Transverse colon (tissue), 4 donors: ENCODE measurements at regions not wholly inside any gene's neighbourhood (a gene's known extent, or its start where the extent isn't known, plus 50 kb on each side); places are given as distances from the start of the nearest gene placed in this dataset.

Source experiments
- DNase-seq: peaks from one replicate; pipeline ENCODE4 v3.0.0-alpha.2; 2019
- H3K27ac ChIP-seq, 4 donors: fragments of 200-600 bp; sonication (generic); 2 replicates each; pipeline ENCODE4 v1.5.1; 2016 to 2018; ENCODE audit warnings: inconsistent platforms in 4 of 4
- H3K27me3 ChIP-seq: fragments of 200-600 bp; sonication (generic); 2 replicates; pipeline ENCODE4 v1.5.1; 2017; ENCODE audit warnings: inconsistent platforms
- H3K36me3 ChIP-seq, 4 donors: fragments of 200-600 bp; sonication (generic); 2 replicates each; pipeline ENCODE4 v1.5.1; 2017 to 2019; ENCODE audit warnings: inconsistent platforms in 4 of 4
- H3K4me1 ChIP-seq, 4 donors: fragments of 200-600 bp; sonication (generic); 2 replicates each; pipeline ENCODE4 v1.5.1; 2017 to 2020; ENCODE audit warnings: inconsistent platforms in 4 of 4
- H3K4me3 ChIP-seq, 4 donors: fragments of 200-600 bp; sonication (generic); 1 replicate in 1 of 4; 2 replicates in 3 of 4; pipeline versions ENCODE4 v1.5.1 to v1.6.1; 2017 to 2019; ENCODE audit warnings: inconsistent platforms in 4 of 4
- H3K9me3 ChIP-seq, 2 donors: fragments of 200-600 bp; sonication (generic); 2 replicates each; pipeline ENCODE4 v1.5.1; 2017 to 2019; ENCODE audit warnings: inconsistent platforms in 2 of 2
- EP300 ChIP-seq: sonication (generic); formaldehyde crosslinking; IDR thresholded peaks from one replicate; pipeline ENCODE4 v1.6.1; 2017; ENCODE audit warnings: antibody characterized with exemption, low read depth
- POLR2A ChIP-seq: fragments of 450-650 bp; IDR thresholded peaks from one replicate; pipeline ENCODE4 v1.6.1; 2016; ENCODE audit warnings: antibody characterized with exemption, mild to moderate bottlenecking, moderate library complexity
- POLR2AphosphoS5 ChIP-seq, 3 donors: sonication (generic); formaldehyde crosslinking; IDR thresholded peaks; one replicate each; pipeline ENCODE4 v1.6.1; 2016; ENCODE audit warnings: antibody characterized with exemption in 3 of 3
- WGBS, 2 donors: methylation state at CpG; one replicate each; pipeline ENCODE4 v1.1.5; 2018; ENCODE audit warnings: low coverage in 1 of 2; 5-methylcytosine and 5-hydroxymethylcytosine counted together
- in situ Hi-C, 4 donors: fragments of 200-750 bp; cut with MboI; loops; one replicate each; pipeline versions ENCODE4 v1.15.0 to v1.15.1; 2017; ENCODE audit warnings: low sequenced_read_pairs in 3 of 4, low pct_ligation_motif_present in 1 of 4, low pct_unique_long_range_greater_than_20kb in 1 of 4
- intact Hi-C: fragments of 100-400 bp; cut with DNase I; formaldehyde crosslinking; loops from one replicate; pipeline ENCODE4 v1.15.1; 2023; ENCODE audit warnings: low total_unique reads
- TF ChIP-seq, protein P1 (sequence below), 5 experiments: fragments of 200-600 bp in 3 of 5; fragments of 450-650 bp in 2 of 5; sonication (generic) in 3 of 5; IDR thresholded peaks; 1 replicate in 2 of 5; 2 replicates in 3 of 5; pipeline ENCODE4 v1.5.1; 2016 to 2017; ENCODE audit warnings: antibody characterized with exemption in 5 of 5, inconsistent platforms in 3 of 5, mild to moderate bottlenecking in 2 of 5, moderate library complexity in 1 of 5

DNA sequence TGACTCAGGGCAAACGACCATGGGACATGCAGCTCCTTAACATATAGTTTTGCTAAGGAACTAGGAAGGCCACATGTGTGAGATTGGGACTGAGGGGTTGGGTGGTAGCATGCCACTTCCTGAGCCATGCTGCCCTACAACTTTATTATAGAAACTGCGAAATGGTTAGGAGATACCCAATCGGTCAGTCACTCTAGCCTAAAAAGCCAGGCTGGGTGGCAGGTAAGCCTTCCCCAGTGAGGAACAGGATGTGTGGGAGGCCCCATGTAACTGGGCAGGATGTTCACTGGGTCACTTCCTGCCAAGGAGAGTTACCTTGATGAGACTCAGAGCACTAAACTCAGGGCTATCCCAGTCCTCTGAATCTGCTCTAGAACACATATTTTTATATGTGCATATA is 123.5 kb downstream of the MAP3K7 start:
- WGBS, 2 donors, result 81% methylated on average over 3 of the region's 3 CpGs; no CpG with 5 or more reads in 1 of the 2 donors
- intact Hi-C loops (no loop called here), in situ Hi-C loops (no loop called here)
- TF ChIP-seq EP300 (no peak), POLR2AphosphoS5 (IDR thresholded peaks at IDR 0.05) (no peak), POLR2A (no peak)
- TF ChIP-seq, protein P1, sequence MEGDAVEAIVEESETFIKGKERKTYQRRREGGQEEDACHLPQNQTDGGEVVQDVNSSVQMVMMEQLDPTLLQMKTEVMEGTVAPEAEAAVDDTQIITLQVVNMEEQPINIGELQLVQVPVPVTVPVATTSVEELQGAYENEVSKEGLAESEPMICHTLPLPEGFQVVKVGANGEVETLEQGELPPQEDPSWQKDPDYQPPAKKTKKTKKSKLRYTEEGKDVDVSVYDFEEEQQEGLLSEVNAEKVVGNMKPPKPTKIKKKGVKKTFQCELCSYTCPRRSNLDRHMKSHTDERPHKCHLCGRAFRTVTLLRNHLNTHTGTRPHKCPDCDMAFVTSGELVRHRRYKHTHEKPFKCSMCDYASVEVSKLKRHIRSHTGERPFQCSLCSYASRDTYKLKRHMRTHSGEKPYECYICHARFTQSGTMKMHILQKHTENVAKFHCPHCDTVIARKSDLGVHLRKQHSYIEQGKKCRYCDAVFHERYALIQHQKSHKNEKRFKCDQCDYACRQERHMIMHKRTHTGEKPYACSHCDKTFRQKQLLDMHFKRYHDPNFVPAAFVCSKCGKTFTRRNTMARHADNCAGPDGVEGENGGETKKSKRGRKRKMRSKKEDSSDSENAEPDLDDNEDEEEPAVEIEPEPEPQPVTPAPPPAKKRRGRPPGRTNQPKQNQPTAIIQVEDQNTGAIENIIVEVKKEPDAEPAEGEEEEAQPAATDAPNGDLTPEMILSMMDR (IDR thresholded peaks at IDR 0.05), result no peak
- H3K27ac ChIP-seq, result no peak overlapping the region
- no peak overlapping the region for H3K4me3 ChIP-seq
- H3K36me3 ChIP-seq, result no peaks in the 10 kb centered on the region
- H3K4me1 ChIP-seq, result no peaks in the 10 kb centered on the region
- H3K27me3 ChIP-seq, result no peaks in the 10 kb centered on the region
- no peak for DNase-seq
- no peaks in the 10 kb centered on the region for H3K9me3 ChIP-seq

DNA sequence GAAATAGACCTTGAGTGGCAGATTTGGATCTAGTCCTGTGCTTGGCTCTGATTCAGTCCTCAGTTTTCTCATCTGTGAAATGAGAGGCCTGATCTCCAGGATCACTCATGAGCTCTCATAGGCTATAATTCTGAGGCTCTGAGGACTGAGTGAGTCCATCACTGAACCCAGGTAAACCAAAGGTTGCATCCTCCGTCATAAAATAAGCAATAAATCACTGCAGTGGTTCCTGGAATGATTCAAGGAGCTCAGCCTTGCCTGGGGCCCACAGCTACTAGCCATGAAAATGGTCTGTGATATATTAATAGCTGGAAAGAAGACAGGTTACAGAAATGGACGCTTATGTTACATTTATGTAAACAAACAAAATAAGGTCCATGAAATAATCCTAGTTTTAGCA is 124.8 kb downstream of the MAP3K7 start:
- H3K9me3 ChIP-seq, result no peaks in the 10 kb centered on the region
- DNase-seq, result no peak
- TF ChIP-seq POLR2A, result no peak
- no peak for TF ChIP-seq POLR2AphosphoS5 (IDR thresholded peaks at IDR 0.05)
- TF ChIP-seq EP300, result no peak
- TF ChIP-seq, protein P1 (IDR thresholded peaks at IDR 0.05), result no peak
- intact Hi-C loops (no loop called here), in situ Hi-C loops (no loop called here)
- 51 to 57% methylated on average over 1 to 2 of the region's 2 CpGs for WGBS, 2 donors
- H3K27ac ChIP-seq, result no peak overlapping the region
- no peak overlapping the region for H3K4me3 ChIP-seq
- H3K36me3 ChIP-seq, result no peaks in the 10 kb centered on the region
- H3K4me1 ChIP-seq, result no peaks in the 10 kb centered on the region
- peaks cover under 1% of the 10 kb centered on the region for H3K27me3 ChIP-seq

DNA sequence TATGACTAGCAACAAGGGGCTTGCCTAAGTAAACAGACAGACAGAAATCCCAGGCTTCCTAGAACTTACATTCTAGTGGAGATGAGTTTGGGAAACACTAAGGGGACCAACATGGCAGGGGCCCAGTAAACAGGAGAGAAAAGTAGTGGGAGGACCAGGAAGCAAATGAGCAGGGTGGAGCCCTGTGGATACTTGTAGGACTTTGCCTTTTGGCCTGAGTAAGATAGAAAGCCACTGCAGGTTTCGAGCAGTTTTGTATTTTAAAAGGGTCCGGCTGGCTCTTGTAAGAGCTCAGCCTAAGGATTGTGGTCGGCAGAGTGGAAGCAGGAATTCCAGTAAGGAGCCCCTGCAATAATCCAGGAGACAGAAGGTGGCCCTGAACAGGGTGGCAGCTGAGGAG is 125.5 kb downstream of the MAP3K7 start:
- H3K4me3 ChIP-seq, result no peak overlapping the region
- TF ChIP-seq POLR2A (no peak), EP300 (no peak), POLR2AphosphoS5 (IDR thresholded peaks at IDR 0.05) (no peak)
- TF ChIP-seq, protein P1 (IDR thresholded peaks at IDR 0.05), result no peak
- H3K27me3 ChIP-seq, result peaks cover 3% of the 10 kb centered on the region
- no peaks in the 10 kb centered on the region for H3K9me3 ChIP-seq
- H3K27ac ChIP-seq, result no peak overlapping the region
- WGBS, 2 donors, result 73% methylated on average over 3 of the region's 3 CpGs; no CpG with 5 or more reads in 1 of the 2 donors
- no peak for DNase-seq
- no peaks in the 10 kb centered on the region for H3K4me1 ChIP-seq
- intact Hi-C loops (no loop called here), in situ Hi-C loops (no loop called here)
- no peaks in the 10 kb centered on the region for H3K36me3 ChIP-seq

DNA sequence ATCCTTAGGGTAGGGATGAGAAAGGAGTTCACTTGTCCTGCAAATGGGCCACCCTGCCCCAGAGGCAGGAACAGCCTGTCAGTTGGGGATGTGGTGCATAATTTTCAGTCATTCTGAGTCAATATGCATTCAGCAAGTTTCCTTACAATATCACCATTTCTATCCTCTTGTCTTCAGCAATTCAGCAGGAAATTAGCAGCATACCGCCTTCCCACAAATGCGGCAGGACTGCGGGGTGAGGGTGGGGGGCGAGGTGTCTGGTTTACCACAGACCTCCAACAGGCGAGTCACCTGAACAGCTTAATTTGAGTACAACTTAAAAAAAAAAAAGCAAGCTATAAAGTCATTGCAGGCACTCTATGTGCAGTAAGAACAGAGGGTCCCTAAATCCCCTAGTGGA is 126.8 kb downstream of the MAP3K7 start:
- 78 to 92% methylated on average over 4 to 5 of the region's 5 CpGs for WGBS, 2 donors
- peaks cover 3% of the 10 kb centered on the region for H3K27me3 ChIP-seq
- no peak for TF ChIP-seq POLR2AphosphoS5 (IDR thresholded peaks at IDR 0.05)
- no peak for TF ChIP-seq EP300
- TF ChIP-seq, protein P1 (IDR thresholded peaks at IDR 0.05), result no peak
- TF ChIP-seq POLR2A, result no peak
- H3K9me3 ChIP-seq, result no peaks in the 10 kb centered on the region
- no peak overlapping the region for H3K4me3 ChIP-seq
- intact Hi-C loops (no loop called here), in situ Hi-C loops (no loop called here)
- no peak for DNase-seq
- no peak overlapping the region for H3K27ac ChIP-seq
- H3K4me1 ChIP-seq, result no peaks in the 10 kb centered on the region
- H3K36me3 ChIP-seq, result no peaks in the 10 kb centered on the region
